ENCODE measurements at regions not wholly inside any gene's neighbourhood (a gene's known extent, or its start where the extent isn't known, plus 50 kb on each side); places are given as distances from the start of the nearest gene placed in this dataset.
A peak's percentile ranks its signal among the peaks of the same experiment; 100 is the strongest.

GRCh38 chrX:10984213-10984612 lies 126.9 kb upstream of the HCCS start:
- FAIRE-seq (no peak), DNase-seq (ENCODE audit: low read depth) (no peak)
- no peaks in the 10 kb centered on the region for H3K36me3 Mint-ChIP-seq (ENCODE audit: low read depth, unreplicated experiment)
- no peak overlapping the region for H3K4me3 ChIP-seq (ENCODE audit: insufficient read depth, low read depth, low read length)
- no peak overlapping the region for H3K9ac ChIP-seq (ENCODE audit: low read length)
- H3K27ac Mint-ChIP-seq (ENCODE audit: unreplicated experiment) = no peak overlapping the region
- H3K36me3 ChIP-seq (ENCODE audit: insufficient read depth, low read length) = no peaks in the 10 kb centered on the region
- H4K20me1 ChIP-seq (ENCODE audit: insufficient read depth, low read length) = no peaks in the 10 kb centered on the region
- H3K27me3 Mint-ChIP-seq (ENCODE audit: low read depth, unreplicated experiment) = no peaks in the 10 kb centered on the region
- peaks cover 20% of the 10 kb centered on the region for H3K4me1 Mint-ChIP-seq (ENCODE audit: low read depth, unreplicated experiment)
- no peak overlapping the region for H2AFZ ChIP-seq (ENCODE audit: low read depth, low read length)
- no peaks in the 10 kb centered on the region for H3K27me3 ChIP-seq (ENCODE audit: insufficient read depth, low read length)
- no peaks in the 10 kb centered on the region for H3K9me3 Mint-ChIP-seq (ENCODE audit: unreplicated experiment)
- no peaks in the 10 kb centered on the region for H3K79me2 ChIP-seq (ENCODE audit: insufficient read depth, low read length)
- H3K4me3 Mint-ChIP-seq (ENCODE audit: unreplicated experiment) = no peak overlapping the region
- no peak for TF ChIP-seq CTCF (IDR thresholded peaks at IDR 0.05; ENCODE audit: insufficient read depth, low read depth, low read length)
- no peak for TF ChIP-seq EZH2 (IDR thresholded peaks at IDR 0.05; ENCODE audit: insufficient read depth, low read length)
- H3K27ac ChIP-seq (ENCODE audit: low read depth, low read length) = no peak overlapping the region
- no peaks in the 10 kb centered on the region for H3K4me1 ChIP-seq (ENCODE audit: insufficient read depth, low read length)
- no peaks in the 10 kb centered on the region for H3K9me3 ChIP-seq (ENCODE audit: insufficient read depth, low read depth, low read length)
- H3K4me2 ChIP-seq (ENCODE audit: low read length) = no peak overlapping the region

- no peaks in the 10 kb centered on the region for H3K79me2 ChIP-seq (ENCODE audit: insufficient read depth, low read length)
- H3K4me2 ChIP-seq (ENCODE audit: low read length) = no peak overlapping the region
- no peaks in the 10 kb centered on the region for H3K27me3 ChIP-seq (ENCODE audit: insufficient read depth, low read length)
- TF ChIP-seq EZH2 (IDR thresholded peaks at IDR 0.05; ENCODE audit: insufficient read depth, low read length) = no peak
- no peak for TF ChIP-seq CTCF (IDR thresholded peaks at IDR 0.05; ENCODE audit: insufficient read depth, low read depth, low read length)
- peak; percentile 29 for DNase-seq (ENCODE audit: low read depth)
- no peaks in the 10 kb centered on the region for H3K36me3 ChIP-seq (ENCODE audit: insufficient read depth, low read length)
- H3K4me1 Mint-ChIP-seq (ENCODE audit: low read depth, unreplicated experiment) = peaks cover 18% of the 10 kb centered on the region
- no peaks in the 10 kb centered on the region for H3K27me3 Mint-ChIP-seq (ENCODE audit: low read depth, unreplicated experiment)
- peaks cover 4% of the 10 kb centered on the region for H3K4me1 ChIP-seq (ENCODE audit: insufficient read depth, low read length)
- H4K20me1 ChIP-seq (ENCODE audit: insufficient read depth, low read length) = no peaks in the 10 kb centered on the region
- peak; percentile 90 for FAIRE-seq
- no peak overlapping the region for H2AFZ ChIP-seq (ENCODE audit: low read depth, low read length)
- no peaks in the 10 kb centered on the region for H3K9me3 Mint-ChIP-seq (ENCODE audit: unreplicated experiment)
- H3K27ac Mint-ChIP-seq (ENCODE audit: unreplicated experiment) = no peak overlapping the region
- H3K9ac ChIP-seq (ENCODE audit: low read length) = no peak overlapping the region
- no peak overlapping the region for H3K4me3 ChIP-seq (ENCODE audit: insufficient read depth, low read depth, low read length)
- no peaks in the 10 kb centered on the region for H3K36me3 Mint-ChIP-seq (ENCODE audit: low read depth, unreplicated experiment)
- no peaks in the 10 kb centered on the region for H3K9me3 ChIP-seq (ENCODE audit: insufficient read depth, low read depth, low read length)
- H3K4me3 Mint-ChIP-seq (ENCODE audit: unreplicated experiment) = no peak overlapping the region
- no peak overlapping the region for H3K27ac ChIP-seq (ENCODE audit: low read depth, low read length)
Measured at GRCh38 chrX:10986616-10987015, 124.5 kb upstream of the HCCS start.

DNA sequence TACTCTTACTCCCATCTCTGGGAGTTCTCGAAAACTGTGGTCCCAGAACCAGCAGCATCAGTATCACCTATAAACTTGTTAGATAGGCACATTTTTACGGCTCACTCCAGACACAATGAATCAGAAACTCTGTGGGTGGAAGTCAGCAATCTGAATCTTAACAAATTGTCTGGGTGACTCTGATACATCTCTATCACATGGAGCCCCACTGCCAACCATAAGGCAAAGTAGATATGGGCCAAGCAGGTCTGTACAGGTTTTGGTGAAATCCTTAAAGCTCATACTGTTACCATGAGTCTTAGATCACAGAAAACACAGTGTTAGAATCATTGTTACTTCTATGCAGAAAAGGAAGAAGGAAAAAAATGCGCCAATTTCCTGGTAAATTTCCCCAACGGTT lies 122.5 kb upstream of the HCCS start:
- Mint-ChIP-seq H3K27ac (ENCODE audit: unreplicated experiment) (peak overlapping the region; percentile 84), H3K4me1 (ENCODE audit: low read depth, unreplicated experiment) (peaks cover 24% of the 10 kb centered on the region), H3K27me3 (ENCODE audit: low read depth, unreplicated experiment) (no peaks in the 10 kb centered on the region), H3K4me3 (ENCODE audit: unreplicated experiment) (no peak overlapping the region), H3K36me3 (ENCODE audit: low read depth, unreplicated experiment) (no peaks in the 10 kb centered on the region), H3K9me3 (ENCODE audit: unreplicated experiment) (no peaks in the 10 kb centered on the region)
- no peak overlapping the region for H3K9ac ChIP-seq (ENCODE audit: low read length)
- FAIRE-seq = peak; percentile 87
- H3K79me2 ChIP-seq (ENCODE audit: insufficient read depth, low read length) = no peaks in the 10 kb centered on the region
- H4K20me1 ChIP-seq (ENCODE audit: insufficient read depth, low read length) = no peaks in the 10 kb centered on the region
- no peaks in the 10 kb centered on the region for H3K36me3 ChIP-seq (ENCODE audit: insufficient read depth, low read length)
- H3K4me1 ChIP-seq (ENCODE audit: insufficient read depth, low read length) = peaks cover 4% of the 10 kb centered on the region
- no peak overlapping the region for H3K27ac ChIP-seq (ENCODE audit: low read depth, low read length)
- no peak overlapping the region for H3K4me3 ChIP-seq (ENCODE audit: insufficient read depth, low read depth, low read length)
- H3K27me3 ChIP-seq (ENCODE audit: insufficient read depth, low read length) = no peaks in the 10 kb centered on the region
- no peak overlapping the region for H2AFZ ChIP-seq (ENCODE audit: low read depth, low read length)
- no peak for DNase-seq (ENCODE audit: low read depth)
- no peaks in the 10 kb centered on the region for H3K9me3 ChIP-seq (ENCODE audit: insufficient read depth, low read depth, low read length)
- no peak for TF ChIP-seq EZH2 (IDR thresholded peaks at IDR 0.05; ENCODE audit: insufficient read depth, low read length)
- no peak for TF ChIP-seq CTCF (IDR thresholded peaks at IDR 0.05; ENCODE audit: insufficient read depth, low read depth, low read length)
- H3K4me2 ChIP-seq (ENCODE audit: low read length) = no peak overlapping the region

Data from astrocyte (in vitro differentiated cells and primary cell).